ENCODE measurements at regions not wholly inside any gene's neighbourhood (a gene's known extent, or its start where the extent isn't known, plus 50 kb on each side); places are given as distances from the start of the nearest gene placed in this dataset.

DNA sequence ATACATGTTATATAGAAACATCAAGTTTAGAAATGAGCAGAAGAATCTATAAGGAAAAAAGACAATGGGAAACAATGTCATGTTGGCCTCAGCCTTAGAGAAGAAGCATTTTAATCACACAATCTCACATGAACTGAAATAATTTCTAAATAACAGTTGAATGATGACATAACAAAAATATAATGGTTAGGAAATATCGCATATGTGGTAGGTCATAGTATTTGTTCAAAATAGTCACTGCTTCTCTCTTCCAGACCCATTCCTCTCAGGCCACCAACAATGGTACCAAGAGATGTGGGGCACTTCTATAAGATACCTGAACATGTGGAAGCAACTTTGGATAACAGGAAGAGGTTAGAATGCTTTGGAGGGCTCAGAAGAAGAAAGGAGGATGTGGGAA is 195.7 kb upstream of the PDZRN3 start:
- TF ChIP-seq, protein P1, sequence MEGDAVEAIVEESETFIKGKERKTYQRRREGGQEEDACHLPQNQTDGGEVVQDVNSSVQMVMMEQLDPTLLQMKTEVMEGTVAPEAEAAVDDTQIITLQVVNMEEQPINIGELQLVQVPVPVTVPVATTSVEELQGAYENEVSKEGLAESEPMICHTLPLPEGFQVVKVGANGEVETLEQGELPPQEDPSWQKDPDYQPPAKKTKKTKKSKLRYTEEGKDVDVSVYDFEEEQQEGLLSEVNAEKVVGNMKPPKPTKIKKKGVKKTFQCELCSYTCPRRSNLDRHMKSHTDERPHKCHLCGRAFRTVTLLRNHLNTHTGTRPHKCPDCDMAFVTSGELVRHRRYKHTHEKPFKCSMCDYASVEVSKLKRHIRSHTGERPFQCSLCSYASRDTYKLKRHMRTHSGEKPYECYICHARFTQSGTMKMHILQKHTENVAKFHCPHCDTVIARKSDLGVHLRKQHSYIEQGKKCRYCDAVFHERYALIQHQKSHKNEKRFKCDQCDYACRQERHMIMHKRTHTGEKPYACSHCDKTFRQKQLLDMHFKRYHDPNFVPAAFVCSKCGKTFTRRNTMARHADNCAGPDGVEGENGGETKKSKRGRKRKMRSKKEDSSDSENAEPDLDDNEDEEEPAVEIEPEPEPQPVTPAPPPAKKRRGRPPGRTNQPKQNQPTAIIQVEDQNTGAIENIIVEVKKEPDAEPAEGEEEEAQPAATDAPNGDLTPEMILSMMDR (IDR thresholded peaks at IDR 0.05) = no peak
- TF ChIP-seq POLR2A (IDR thresholded peaks at IDR 0.05) = no peak

Measured in Peyer's patch (tissue), 4 donors.